ACC112 (cell line): ENCODE measurements at regions not wholly inside any gene's neighbourhood (a gene's known extent, or its start where the extent isn't known, plus 50 kb on each side); places are given as distances from the start of the nearest gene placed in this dataset.

ENCODE experiments used
- H2AFZ ChIP-seq: fragments of 200-600 bp; sonication (generic); one replicate; pipeline ENCODE4 v1.6.0; 2017; ENCODE audit warnings: antibody characterized with exemption, low read length; ENCODE audit not compliant: unreplicated experiment
- H3K27ac ChIP-seq: fragments of 200-600 bp; sonication (generic); 2 replicates; pipeline ENCODE4 v1.5.1; 2014; ENCODE audit warnings: low read depth, mild to moderate bottlenecking, antibody characterized with exemption, low read length, moderate library complexity
- H3K27me3 ChIP-seq: fragments of 200-600 bp; sonication (generic); 2 replicates; pipeline ENCODE4 v1.6.1; 2014; ENCODE audit warnings: mild to moderate bottlenecking, antibody characterized with exemption, low read length, moderate library complexity, mixed read lengths; ENCODE audit not compliant: insufficient read depth
- H3K36me3 ChIP-seq: fragments of 200-600 bp; sonication (generic); 2 replicates; pipeline ENCODE4 v1.6.1; 2016; ENCODE audit warnings: mild to moderate bottlenecking, antibody characterized with exemption, low read length, moderate library complexity, mixed read lengths; ENCODE audit not compliant: insufficient read depth
- H3K4me1 ChIP-seq: fragments of 200-600 bp; sonication (generic); one replicate; pipeline ENCODE4 v1.6.1; 2016; ENCODE audit warnings: low read length, mixed read lengths; ENCODE audit not compliant: insufficient read depth, unreplicated experiment, control insufficient read depth
- H3K4me3 ChIP-seq: fragments of 200-600 bp; sonication (generic); 2 replicates; pipeline ENCODE4 v1.5.1; 2014; ENCODE audit warnings: mild to moderate bottlenecking, low read depth, low read length
- H3K79me2 ChIP-seq: fragments of 200-600 bp; sonication (generic); one replicate; pipeline ENCODE4 v1.6.0; 2016; ENCODE audit warnings: low read length; ENCODE audit not compliant: control insufficient read depth, unreplicated experiment, insufficient read depth

DNA sequence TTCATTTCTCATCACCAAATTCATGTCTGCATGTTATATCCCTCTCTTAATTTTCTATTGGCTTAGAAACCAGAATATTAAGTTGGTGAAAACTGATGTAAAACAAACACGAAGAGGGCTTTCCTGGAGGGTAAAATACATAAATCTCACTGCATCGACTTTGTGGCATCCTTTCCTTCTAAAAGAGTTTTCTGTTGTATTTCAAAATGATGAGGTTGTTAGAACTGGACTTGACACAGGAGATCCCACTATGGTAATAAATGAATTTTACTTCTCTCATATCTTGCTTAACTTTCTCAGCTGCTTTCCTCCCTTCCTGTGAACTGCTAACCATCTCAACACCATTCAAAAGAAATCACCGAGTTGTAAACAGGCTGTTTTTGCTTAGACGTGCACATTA, 162.0 kb upstream of the TRPC7 start:
- Histone ChIP-seq H3K27ac (no peak overlapping the region), H3K27me3 (peaks cover 28% of the 10 kb centered on the region), H3K36me3 (no peaks in the 10 kb centered on the region), H3K79me2 (no peaks in the 10 kb centered on the region), H3K4me3 (no peak overlapping the region), H3K4me1 (no peaks in the 10 kb centered on the region), H2AFZ (no peak overlapping the region)

DNA sequence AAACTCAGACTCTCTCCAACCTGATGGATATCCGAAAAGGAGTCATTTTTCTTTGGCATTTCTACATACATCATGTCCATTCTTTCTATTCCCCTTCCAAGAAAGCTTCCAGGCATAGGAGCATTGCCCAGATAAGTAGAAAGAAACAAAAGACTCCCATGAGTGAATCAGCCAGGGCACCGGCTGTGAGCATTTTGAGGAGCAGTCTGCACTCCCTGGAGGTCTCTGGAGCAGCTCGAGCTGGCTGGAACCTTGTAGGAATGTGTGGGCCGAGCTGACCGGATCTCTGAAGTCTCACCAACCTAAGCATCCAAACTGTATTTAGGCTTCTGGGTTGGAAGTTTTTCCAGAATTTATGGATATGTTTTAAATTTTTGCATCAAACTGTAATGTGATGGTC, 161.4 kb upstream of the TRPC7 start:
- no peaks in the 10 kb centered on the region for H3K79me2 ChIP-seq

DNA sequence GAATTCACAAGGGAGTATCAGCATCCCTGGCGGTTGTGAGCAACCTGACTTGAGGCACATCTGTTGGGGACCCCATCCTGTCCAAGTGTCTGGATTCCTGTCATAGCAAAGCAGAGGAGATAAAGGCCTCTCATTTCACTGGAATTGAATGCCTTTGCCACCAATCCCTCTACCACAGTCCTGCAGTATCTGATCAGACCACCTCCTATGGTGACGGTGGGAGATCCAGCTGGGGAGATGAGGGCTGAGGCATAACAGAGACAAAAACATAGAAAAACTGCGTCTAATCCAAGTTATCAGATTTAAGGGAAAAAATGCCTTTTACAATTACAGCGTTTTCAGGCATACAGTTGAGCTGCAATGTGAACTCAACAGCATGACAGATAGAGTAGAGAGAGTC, 160.7 kb upstream of the TRPC7 start:
- Histone ChIP-seq H3K4me3 (no peak overlapping the region), H3K27me3 (peaks cover 38% of the 10 kb centered on the region), H3K79me2 (no peaks in the 10 kb centered on the region), H2AFZ (no peak overlapping the region), H3K4me1 (no peaks in the 10 kb centered on the region), H3K36me3 (no peaks in the 10 kb centered on the region), H3K27ac (no peak overlapping the region)

More for the DNA sequence above, 161.4 kb upstream of the TRPC7 start:
- Histone ChIP-seq H2AFZ (no peak overlapping the region), H3K4me1 (no peaks in the 10 kb centered on the region), H3K36me3 (no peaks in the 10 kb centered on the region), H3K27me3 (peaks cover 31% of the 10 kb centered on the region), H3K4me3 (no peak overlapping the region), H3K27ac (no peak overlapping the region)

DNA sequence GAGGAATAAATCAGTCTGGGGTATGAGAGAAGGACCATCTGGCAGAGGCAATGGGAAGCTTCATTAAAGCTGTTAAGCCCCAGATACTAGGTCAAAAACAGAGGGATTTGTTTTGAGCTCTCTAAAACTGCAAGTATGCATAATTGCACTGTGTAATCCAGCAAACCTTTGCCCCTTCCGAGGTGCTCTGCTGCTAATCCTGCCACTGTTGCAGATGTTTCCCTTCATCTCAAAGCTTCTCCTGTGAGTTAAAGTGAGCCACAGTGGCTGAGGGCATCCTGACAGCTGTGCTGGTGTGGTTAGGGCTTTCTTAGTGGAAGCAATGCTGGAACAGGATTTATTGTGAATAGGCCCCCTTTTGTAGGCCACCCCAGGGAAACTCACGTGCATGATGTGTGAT, 160.3 kb upstream of the TRPC7 start:
- Histone ChIP-seq H3K4me3 (no peak overlapping the region), H3K27me3 (peaks cover 38% of the 10 kb centered on the region), H2AFZ (no peak overlapping the region), H3K4me1 (no peaks in the 10 kb centered on the region), H3K79me2 (no peaks in the 10 kb centered on the region), H3K27ac (no peak overlapping the region), H3K36me3 (no peaks in the 10 kb centered on the region)

DNA sequence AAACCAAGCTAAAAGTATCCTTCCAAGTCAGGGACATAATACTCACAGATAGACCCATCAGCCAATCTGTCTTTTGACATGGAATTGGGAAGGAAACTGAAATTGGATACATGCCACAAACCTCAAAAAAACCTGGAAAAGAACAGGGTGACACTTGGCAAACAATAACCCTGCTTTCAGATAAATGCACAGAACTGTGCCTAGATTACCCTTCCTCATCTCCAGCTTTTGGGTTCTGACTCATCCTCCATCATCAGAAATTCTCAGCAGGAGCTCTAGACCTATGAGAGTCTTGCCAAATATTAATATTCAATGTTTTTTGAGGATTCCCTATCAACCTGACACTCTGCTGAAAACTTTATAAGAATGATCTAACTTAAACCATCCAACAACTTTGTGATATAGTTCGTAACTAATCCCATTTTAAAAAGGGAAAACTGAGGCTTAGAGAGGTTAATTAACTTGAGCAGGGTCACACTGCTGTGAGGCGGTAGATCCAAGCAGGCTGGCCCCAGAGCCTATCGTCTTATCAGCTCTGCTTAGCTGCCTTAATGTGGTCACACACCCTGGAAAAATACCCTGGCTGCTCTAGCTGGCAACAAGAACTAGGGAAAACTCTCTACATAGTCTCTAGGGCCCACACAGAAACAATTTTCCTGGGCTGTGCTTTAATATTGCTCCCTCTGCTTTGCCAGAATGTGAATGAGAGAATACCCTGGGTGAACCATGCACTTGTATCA, 157.0 kb upstream of the TRPC7 start:
- peaks cover 38% of the 10 kb centered on the region for H3K27me3 ChIP-seq
- no peaks in the 10 kb centered on the region for H3K4me1 ChIP-seq
- H2AFZ ChIP-seq, result no peak overlapping the region
- no peak overlapping the region for H3K4me3 ChIP-seq
- no peak overlapping the region for H3K27ac ChIP-seq
- no peaks in the 10 kb centered on the region for H3K79me2 ChIP-seq
- H3K36me3 ChIP-seq, result no peaks in the 10 kb centered on the region

DNA sequence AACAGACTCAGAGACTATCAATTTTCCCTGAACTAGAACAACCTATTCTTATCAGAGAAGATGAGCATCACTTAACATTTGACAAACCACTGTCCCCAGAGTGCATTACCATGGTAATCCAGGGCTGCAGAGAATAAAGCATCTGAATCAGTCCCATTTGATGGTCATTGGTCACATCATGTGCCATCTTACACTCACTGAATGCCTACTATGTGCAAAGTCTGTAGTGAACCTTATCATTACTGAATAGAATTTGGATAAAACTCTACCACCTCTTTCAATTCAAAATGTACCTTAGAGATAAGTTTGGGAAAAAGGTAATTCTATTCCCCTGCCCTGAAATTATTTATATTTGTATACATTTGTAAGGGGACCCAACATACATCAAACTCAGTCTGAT, 156.4 kb upstream of the TRPC7 start:
- H3K27ac ChIP-seq, result no peak overlapping the region
- no peaks in the 10 kb centered on the region for H3K4me1 ChIP-seq
- H2AFZ ChIP-seq, result no peak overlapping the region
- no peak overlapping the region for H3K4me3 ChIP-seq
- no peaks in the 10 kb centered on the region for H3K36me3 ChIP-seq
- peaks cover 34% of the 10 kb centered on the region for H3K27me3 ChIP-seq
- H3K79me2 ChIP-seq, result no peaks in the 10 kb centered on the region

DNA sequence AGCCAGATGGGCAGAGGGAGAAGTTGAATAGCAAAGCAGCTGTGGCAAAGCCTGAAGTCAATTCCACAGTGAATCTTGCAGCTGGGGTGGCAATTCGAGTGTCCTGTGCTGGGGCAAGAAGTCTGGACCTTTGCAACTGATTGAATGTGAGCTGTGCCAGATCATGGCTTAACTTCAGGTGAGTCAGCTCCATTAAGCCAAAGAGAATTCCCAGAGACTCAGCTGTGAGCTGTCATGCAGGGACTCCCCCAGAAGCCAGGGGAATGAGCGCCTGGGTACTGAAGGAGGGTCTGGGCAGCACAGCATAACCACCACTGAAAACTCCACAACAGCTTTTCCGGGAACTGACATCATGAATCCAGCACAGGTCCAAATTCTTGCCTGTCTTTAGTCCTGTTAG, 153.5 kb upstream of the TRPC7 start:
- Histone ChIP-seq H3K79me2 (no peaks in the 10 kb centered on the region), H3K4me3 (no peak overlapping the region), H3K36me3 (no peaks in the 10 kb centered on the region), H3K4me1 (no peaks in the 10 kb centered on the region), H2AFZ (no peak overlapping the region), H3K27me3 (peaks cover 35% of the 10 kb centered on the region), H3K27ac (no peak overlapping the region)

DNA sequence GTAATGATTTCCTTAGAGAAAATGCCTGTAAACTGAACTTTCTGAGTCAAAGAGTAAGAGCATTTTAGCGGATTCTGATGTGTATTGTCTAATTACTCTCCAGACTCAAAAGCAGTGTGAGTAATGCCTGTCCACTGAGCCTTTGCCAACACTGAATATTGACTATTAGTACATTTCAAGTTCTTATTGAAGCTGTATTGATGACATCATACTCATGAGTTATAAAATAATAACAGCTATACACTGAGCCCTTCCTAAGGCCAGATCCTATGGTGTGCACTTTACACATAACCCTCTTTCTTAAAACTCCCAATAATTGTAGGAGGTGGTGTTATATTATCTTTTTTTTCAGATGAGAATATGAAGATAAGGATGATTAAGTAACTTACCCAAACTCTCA, 152.8 kb upstream of the TRPC7 start:
- H3K79me2 ChIP-seq, result no peaks in the 10 kb centered on the region
- no peak overlapping the region for H2AFZ ChIP-seq
- H3K4me1 ChIP-seq, result no peaks in the 10 kb centered on the region
- no peaks in the 10 kb centered on the region for H3K36me3 ChIP-seq
- no peak overlapping the region for H3K4me3 ChIP-seq
- peaks cover 35% of the 10 kb centered on the region for H3K27me3 ChIP-seq
- no peak overlapping the region for H3K27ac ChIP-seq

DNA sequence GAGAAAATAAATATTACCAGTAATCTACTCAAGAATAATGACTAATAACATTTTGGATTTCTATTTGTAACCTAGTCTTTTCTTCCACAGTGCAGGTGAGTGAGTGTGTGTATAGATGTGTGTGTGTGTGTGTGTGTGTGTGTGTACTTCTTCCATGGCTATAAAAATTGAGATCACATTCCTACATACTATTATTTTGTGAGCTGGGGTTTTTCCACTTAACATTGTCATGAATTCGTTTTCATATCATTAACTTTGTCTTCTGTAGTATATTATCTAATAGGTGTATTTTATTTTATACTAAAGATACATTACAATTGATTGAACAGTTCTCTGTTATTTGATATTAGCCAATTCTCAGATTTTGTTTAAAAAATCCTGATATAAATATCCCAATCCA, 152.4 kb upstream of the TRPC7 start:
- no peak overlapping the region for H3K4me3 ChIP-seq
- no peak overlapping the region for H2AFZ ChIP-seq
- H3K4me1 ChIP-seq, result no peaks in the 10 kb centered on the region
- H3K27me3 ChIP-seq, result peaks cover 35% of the 10 kb centered on the region
- no peak overlapping the region for H3K27ac ChIP-seq
- H3K36me3 ChIP-seq, result no peaks in the 10 kb centered on the region
- H3K79me2 ChIP-seq, result no peaks in the 10 kb centered on the region

DNA sequence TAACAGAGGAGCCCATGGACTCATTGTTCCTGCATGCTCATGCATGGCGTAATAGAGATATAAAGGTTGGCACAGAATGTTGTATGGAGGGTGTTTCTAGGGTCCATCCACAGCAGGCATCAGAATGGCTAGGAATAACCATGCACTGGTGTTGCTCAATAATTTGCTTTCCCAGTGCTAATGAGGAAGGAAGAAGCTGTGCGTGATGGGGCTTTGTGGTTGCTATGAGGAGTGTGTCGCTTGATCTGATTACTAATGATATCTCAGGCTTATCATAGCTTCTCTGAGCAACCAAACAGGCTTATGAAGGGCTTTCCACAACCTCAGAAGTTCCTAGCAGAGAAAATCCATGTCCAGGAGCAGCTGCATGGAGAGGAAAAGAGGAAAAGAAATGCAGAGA, 151.3 kb upstream of the TRPC7 start:
- no peaks in the 10 kb centered on the region for H3K79me2 ChIP-seq

DNA sequence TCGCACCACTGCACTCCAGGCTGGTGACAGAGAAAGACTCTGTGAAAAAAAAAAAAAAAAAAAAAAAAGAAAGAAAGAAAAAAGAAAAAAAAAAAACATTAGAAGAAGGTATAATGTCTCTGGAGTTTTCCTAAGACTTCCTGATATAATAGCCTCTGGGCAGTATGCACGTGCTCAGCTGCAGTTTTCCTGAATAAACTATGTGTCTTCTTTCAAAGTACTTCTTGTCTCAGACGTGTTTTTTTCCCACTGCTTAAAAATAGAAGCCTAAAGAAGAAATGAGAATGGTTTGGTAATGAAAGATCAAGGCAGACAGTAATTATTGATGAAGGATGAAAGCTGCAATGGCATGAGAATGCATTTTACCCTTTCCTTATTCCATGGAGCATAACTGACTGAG, 148.1 kb upstream of the TRPC7 start:
- no peaks in the 10 kb centered on the region for H3K4me1 ChIP-seq
- no peak overlapping the region for H2AFZ ChIP-seq
- H3K36me3 ChIP-seq, result no peaks in the 10 kb centered on the region
- no peaks in the 10 kb centered on the region for H3K79me2 ChIP-seq
- H3K27me3 ChIP-seq, result peaks cover 12% of the 10 kb centered on the region
- H3K27ac ChIP-seq, result no peak overlapping the region
- no peak overlapping the region for H3K4me3 ChIP-seq

More for the DNA sequence above, 151.3 kb upstream of the TRPC7 start:
- Histone ChIP-seq H2AFZ (no peak overlapping the region), H3K36me3 (no peaks in the 10 kb centered on the region), H3K4me1 (no peaks in the 10 kb centered on the region), H3K4me3 (no peak overlapping the region), H3K27me3 (peaks cover 28% of the 10 kb centered on the region), H3K27ac (no peak overlapping the region)
